Esophagus (tissue), 2 donors: ENCODE measurements at regions not wholly inside any gene's neighbourhood (a gene's known extent, or its start where the extent isn't known, plus 50 kb on each side); places are given as distances from the start of the nearest gene placed in this dataset.

Source experiments
- H3K27ac ChIP-seq, 2 donors: one replicate each; pipeline ENCODE4 v1.5.1; 2013; ENCODE audit warnings: low read depth in 2 of 2, mild to moderate bottlenecking in 2 of 2, inconsistent platforms in 1 of 2, low read length in 1 of 2, moderate library complexity in 1 of 2
- H3K27me3 ChIP-seq, 2 donors: one replicate each; pipeline ENCODE4 v1.6.1; 2013; ENCODE audit warnings: low read length in 2 of 2, control low read depth in 1 of 2, mild to moderate bottlenecking in 1 of 2; ENCODE audit not compliant: insufficient read depth in 2 of 2, control insufficient read depth in 1 of 2
- H3K36me3 ChIP-seq, 2 donors: one replicate each; pipeline ENCODE4 v1.6.1; 2013; ENCODE audit warnings: low read length in 1 of 2; ENCODE audit not compliant: control insufficient read depth in 2 of 2, insufficient read depth in 2 of 2
- H3K4me1 ChIP-seq, 2 donors: one replicate each; pipeline ENCODE4 v1.6.1; 2013; ENCODE audit warnings: low read length in 1 of 2; ENCODE audit not compliant: control insufficient read depth in 2 of 2, insufficient read depth in 2 of 2
- H3K4me3 ChIP-seq, 2 donors: one replicate each; pipeline ENCODE4 v1.5.1; 2013; ENCODE audit warnings: low read length in 2 of 2, mild to moderate bottlenecking in 2 of 2, low read depth in 1 of 2, moderate library complexity in 1 of 2
- H3K9me3 ChIP-seq, 2 donors: one replicate each; pipeline ENCODE4 v1.6.1; 2013; ENCODE audit warnings: mild to moderate bottlenecking in 2 of 2, low read depth in 1 of 2, low read length in 1 of 2, moderate library complexity in 1 of 2; ENCODE audit not compliant: control insufficient read depth in 2 of 2, insufficient read depth in 1 of 2
- WGBS, 2 donors: extraction: QIAGEN DNeasy Blood & Tissue Kit; methylation state at CpG; one replicate each; pipeline ENCODE4 v1.1.7; 2013; 5-methylcytosine and 5-hydroxymethylcytosine counted together
- donor health status: healthy with polysubstance abuse.
- donor health status: Bipolar disorder and iron deficiency.

DNA sequence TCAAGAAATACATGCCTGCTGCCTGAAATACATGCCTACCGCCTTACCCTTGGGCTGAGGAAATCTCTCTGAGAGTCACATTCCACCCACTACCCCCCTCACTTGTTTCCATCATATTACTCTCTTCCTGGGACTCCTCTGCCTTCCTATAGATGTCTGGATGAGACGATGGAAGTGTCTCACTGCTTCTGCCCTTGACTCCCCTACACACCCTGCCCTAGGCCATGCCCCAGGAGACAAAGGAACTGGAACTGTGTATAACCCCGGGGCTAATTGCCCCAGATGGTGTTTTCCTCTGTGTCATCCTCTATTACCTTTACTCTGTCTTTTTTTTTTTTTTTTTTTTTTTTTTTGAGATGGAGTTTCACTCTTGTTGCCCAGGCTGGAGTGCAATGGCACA, 102.0 kb downstream of the GTPBP8 start:
- whole genome bisulfite sequencing, 2 donors, result 86 to 87% methylated on average over 3 of the region's 3 CpGs
- H3K4me1 ChIP-seq, result no peaks in the 10 kb centered on the region
- H3K36me3 ChIP-seq, result no peaks in the 10 kb centered on the region
- H3K27ac ChIP-seq, result no peak overlapping the region
- H3K9me3 ChIP-seq, result no peaks in the 10 kb centered on the region
- H3K4me3 ChIP-seq, result no peak overlapping the region
- H3K27me3 ChIP-seq, result no peaks in the 10 kb centered on the region

GRCh38 chr3:113094337-113095221, 103.8 kb downstream of the GTPBP8 start:
- Histone ChIP-seq H3K36me3 (no peaks in the 10 kb centered on the region), H3K4me3 (no peak overlapping the region), H3K27me3 (no peaks in the 10 kb centered on the region), H3K27ac (no peak overlapping the region), H3K4me1 (no peaks in the 10 kb centered on the region), H3K9me3 (no peaks in the 10 kb centered on the region)
- 87 to 88% methylated on average over 7 of the region's 7 CpGs for WGBS, 2 donors

DNA sequence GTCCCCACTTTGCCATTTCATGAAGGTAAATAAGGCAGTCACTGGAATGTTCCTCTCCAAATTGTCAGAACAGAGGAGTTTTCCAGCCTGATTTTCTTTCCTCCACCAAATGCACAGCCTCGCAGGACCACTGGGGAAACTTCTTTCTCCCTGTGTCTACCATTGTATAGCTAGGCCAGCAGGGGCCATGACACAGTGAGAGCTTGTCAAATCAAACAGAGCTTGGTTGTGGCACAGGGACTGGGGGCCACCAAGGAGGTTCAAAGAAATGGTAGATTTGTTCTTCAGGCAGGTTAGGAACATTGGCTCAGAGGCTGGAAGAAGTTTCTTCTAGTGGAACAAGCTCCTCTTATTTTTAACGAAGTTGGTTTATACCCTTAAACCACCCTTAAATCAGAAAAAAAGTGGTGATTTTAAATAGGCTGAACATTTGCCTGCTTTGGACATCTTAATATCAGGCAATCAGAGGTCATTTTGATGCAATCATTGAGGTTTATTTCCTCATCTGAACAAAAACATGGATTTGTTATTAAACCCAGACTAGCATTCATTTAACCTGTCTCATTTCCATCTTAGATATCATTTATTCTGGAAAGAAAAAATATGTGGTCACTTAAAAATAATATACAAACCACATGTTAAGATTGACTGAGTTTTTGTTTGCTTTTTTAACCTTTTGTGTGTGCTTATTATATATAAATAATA, 105.6 kb downstream of the GTPBP8 start:
- H3K4me1 ChIP-seq, result no peaks in the 10 kb centered on the region
- H3K27ac ChIP-seq, result no peak overlapping the region
- no peaks in the 10 kb centered on the region for H3K27me3 ChIP-seq
- H3K36me3 ChIP-seq, result no peaks in the 10 kb centered on the region
- no peak overlapping the region for H3K4me3 ChIP-seq
- H3K9me3 ChIP-seq, result no peaks in the 10 kb centered on the region
- 88 to 95% methylated on average over 2 of the region's 2 CpGs for WGBS, 2 donors

- H3K27me3 ChIP-seq, result no peaks in the 10 kb centered on the region
- no peak overlapping the region for H3K27ac ChIP-seq
- no peaks in the 10 kb centered on the region for H3K9me3 ChIP-seq
- 48 to 66% methylated on average over 3 of the region's 3 CpGs for WGBS, 2 donors
- no peak overlapping the region for H3K4me3 ChIP-seq
- no peaks in the 10 kb centered on the region for H3K4me1 ChIP-seq
- H3K36me3 ChIP-seq, result no peaks in the 10 kb centered on the region
Measured at GRCh38 chr3:113097960-113098447, 107.2 kb downstream of the GTPBP8 start.

DNA sequence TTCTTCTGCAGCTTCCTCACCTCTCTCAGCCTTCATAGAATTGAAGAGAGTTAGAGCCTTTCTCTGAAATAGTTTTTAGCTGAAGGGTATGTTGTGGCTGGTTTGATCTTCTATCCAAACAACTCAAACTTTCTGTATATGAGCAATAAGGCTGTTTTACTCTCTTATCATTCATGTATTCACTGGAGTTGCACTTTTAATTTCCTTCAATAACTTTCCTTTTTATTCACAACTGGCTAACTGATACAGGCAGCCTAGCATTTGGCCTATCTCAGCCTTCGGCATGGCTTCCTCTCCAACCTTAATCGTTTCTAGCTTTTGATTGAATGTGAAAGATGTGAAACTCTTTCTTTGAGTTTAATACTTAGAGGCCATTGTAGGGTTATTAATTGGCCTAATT, 109.3 kb downstream of the GTPBP8 start:
- WGBS, 2 donors, result 89 to 90% methylated on average over 2 of the region's 2 CpGs
- Histone ChIP-seq H3K4me1 (no peaks in the 10 kb centered on the region), H3K27me3 (no peaks in the 10 kb centered on the region), H3K36me3 (no peaks in the 10 kb centered on the region), H3K4me3 (no peak overlapping the region), H3K27ac (no peak overlapping the region), H3K9me3 (no peaks in the 10 kb centered on the region)

GRCh38 chr3:113103588-113103987, 107.8 kb upstream of the BOC start:
- Histone ChIP-seq H3K4me3 (no peak overlapping the region), H3K36me3 (no peaks in the 10 kb centered on the region), H3K27me3 (no peaks in the 10 kb centered on the region), H3K27ac (no peak overlapping the region), H3K4me1 (no peaks in the 10 kb centered on the region), H3K9me3 (no peaks in the 10 kb centered on the region)
- 41 to 61% methylated on average over 2 of the region's 2 CpGs for WGBS, 2 donors

GRCh38 chr3:113104357-113105092, 106.8 kb upstream of the BOC start:
- Histone ChIP-seq H3K27ac (no peak overlapping the region), H3K4me3 (no peak overlapping the region), H3K27me3 (no peaks in the 10 kb centered on the region), H3K36me3 (no peaks in the 10 kb centered on the region), H3K9me3 (no peaks in the 10 kb centered on the region), H3K4me1 (no peaks in the 10 kb centered on the region)
- 80 to 82% methylated on average over 11 of the region's 11 CpGs for WGBS, 2 donors

DNA sequence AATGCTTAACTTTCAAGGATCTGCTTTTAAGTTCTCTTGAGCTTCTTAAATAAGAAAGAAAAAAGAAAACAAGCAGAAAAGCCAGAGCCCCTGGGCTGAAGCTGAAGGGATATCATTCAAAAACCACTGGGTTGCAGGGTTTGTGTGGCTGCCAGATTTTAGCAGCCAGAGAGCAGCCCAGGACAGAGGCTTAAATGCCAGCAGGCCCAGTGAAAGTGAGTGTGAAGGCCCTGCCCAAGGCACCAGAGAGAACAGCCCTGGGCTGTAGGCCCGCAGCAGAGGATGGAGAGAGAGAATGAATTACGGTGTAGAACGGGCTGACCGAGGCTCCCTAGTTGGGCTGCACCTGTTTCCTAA, 106.3 kb upstream of the BOC start:
- no peak overlapping the region for H3K27ac ChIP-seq
- H3K27me3 ChIP-seq, result no peaks in the 10 kb centered on the region

DNA sequence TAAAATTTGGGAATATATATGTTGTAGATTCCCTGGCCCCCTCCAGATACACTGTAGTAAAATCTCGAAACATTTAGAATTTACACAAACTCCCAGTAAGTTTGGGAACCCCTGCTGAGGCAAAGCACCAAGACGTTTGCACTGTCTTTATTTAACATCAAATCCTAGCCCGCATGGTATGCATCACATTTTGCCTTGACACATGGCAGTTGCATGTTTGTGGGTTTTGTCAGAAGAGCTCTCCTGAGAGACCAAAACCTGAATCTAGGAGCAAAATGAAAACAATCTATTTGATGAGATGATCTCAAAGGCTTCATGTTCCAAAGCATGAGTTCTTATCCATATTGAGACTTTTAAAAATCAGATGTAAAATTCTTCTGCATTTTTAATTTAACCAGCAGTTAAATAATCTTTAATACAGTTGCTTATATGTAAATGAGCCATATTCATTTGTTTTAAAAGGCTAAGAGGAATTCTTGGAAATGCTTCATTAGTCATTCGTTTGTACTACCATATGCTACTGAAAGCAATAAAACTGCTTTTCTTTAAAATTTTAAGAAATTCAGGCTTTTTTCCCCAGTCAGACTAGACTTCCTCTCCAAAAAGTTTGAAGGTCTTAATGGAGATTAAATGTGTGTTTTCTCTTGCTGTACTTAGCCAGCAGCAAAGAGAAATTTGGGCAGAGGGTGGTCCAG, 105.2 kb upstream of the BOC start:
- no peaks in the 10 kb centered on the region for H3K4me1 ChIP-seq
- H3K9me3 ChIP-seq, result no peaks in the 10 kb centered on the region
- H3K4me3 ChIP-seq, result no peak overlapping the region
- no peaks in the 10 kb centered on the region for H3K27me3 ChIP-seq
- no peaks in the 10 kb centered on the region for H3K36me3 ChIP-seq
- WGBS, 2 donors, result 87 to 88% methylated on average over 4 of the region's 4 CpGs
- H3K27ac ChIP-seq, result no peak overlapping the region

More for the DNA sequence above, 106.3 kb upstream of the BOC start:
- Histone ChIP-seq H3K9me3 (no peaks in the 10 kb centered on the region), H3K4me1 (no peaks in the 10 kb centered on the region), H3K36me3 (no peaks in the 10 kb centered on the region), H3K4me3 (no peak overlapping the region)
- 45 to 62% methylated on average over 4 of the region's 4 CpGs for WGBS, 2 donors
